Mucosa of descending colon (tissue), 3 donors: ENCODE measurements at regions not wholly inside any gene's neighbourhood (a gene's known extent, or its start where the extent isn't known, plus 50 kb on each side); places are given as distances from the start of the nearest gene placed in this dataset.

Experiments used
- ATAC-seq: fragments of 200-7000 bp; cut with Tn5 transposase; one replicate; pipeline ENCODE4 v1.9.1; 2020; ENCODE audit warnings: mild to moderate bottlenecking, moderate library complexity
- DNase-seq, 3 donors: peaks; one replicate each; pipeline ENCODE4 v3.0.0-alpha.2; 2020
- H3K36me3 ChIP-seq: fragments of 200-600 bp; one replicate; pipeline ENCODE4 v1.8.0; 2021; ENCODE audit warnings: low read depth, mild to moderate bottlenecking
- H3K4me1 ChIP-seq: fragments of 200-600 bp; one replicate; pipeline ENCODE4 v1.8.0; 2021; ENCODE audit warnings: low read depth, mild to moderate bottlenecking
- H3K4me3 ChIP-seq: fragments of 200-600 bp; one replicate; pipeline ENCODE4 v1.8.0; 2021; ENCODE audit warnings: mild to moderate bottlenecking
- H3K9me3 ChIP-seq: fragments of 200-600 bp; one replicate; pipeline ENCODE4 v1.8.0; 2021; ENCODE audit warnings: mild to moderate bottlenecking
- intact Hi-C, 2 donors: fragments of 100-400 bp; cut with DNase I in 1 of 2; cut with micrococcal nuclease in 1 of 2; formaldehyde crosslinking; loops; one replicate each; pipeline versions ENCODE4 v1.11.0 to v1.11.1; 2022; cut with DNase I, micrococcal nuclease
- TF ChIP-seq, protein P1 (sequence below): fragments of 200-600 bp; IDR thresholded peaks from one replicate; pipeline ENCODE4 v1.8.0; 2022; ENCODE audit warnings: antibody characterized with exemption, mild to moderate bottlenecking
- donor health status: DM: no; HTN: no; CAD: no; lungs with moderate emphysema.
- donor health status: DM: no; HTN: no; CAD: no.
- donor health status: DM: no; HTN: yes; CAD: no.

DNA sequence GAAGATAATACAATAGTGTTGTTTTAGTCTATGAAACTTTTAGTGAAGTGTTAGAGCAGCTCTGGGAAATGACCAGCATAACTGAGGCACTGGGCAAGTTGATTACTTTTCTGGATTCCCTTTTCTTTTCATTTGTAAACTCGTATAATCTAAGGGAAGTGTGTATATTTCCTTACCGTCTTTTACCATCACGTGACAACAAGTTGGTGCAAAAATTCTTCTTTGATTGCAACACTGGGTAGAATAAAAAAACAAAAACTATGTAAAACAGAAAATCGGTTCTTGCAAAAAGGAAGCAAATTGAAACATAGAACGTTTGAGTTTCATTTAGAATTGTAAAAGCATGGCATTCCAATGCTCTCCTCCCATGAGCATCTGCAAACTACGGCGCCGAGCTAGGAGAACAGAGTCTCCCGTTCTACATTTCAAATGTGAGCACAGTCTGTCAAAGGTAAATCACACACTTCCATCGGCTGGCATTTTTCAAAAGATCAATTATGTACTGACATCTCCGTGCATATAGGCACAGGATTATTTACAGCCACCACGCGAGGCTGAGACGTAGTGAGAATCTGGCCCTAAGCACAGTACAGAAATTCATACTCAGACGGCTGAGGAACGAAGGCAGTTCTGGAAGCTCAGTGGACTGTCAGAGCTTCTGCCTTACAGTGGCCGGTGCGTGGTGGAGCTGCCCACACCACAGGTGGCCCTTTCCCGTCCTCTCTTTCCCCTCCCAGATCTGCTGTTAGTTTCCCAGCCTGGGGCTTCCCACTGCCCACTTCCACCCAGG is 314.0 kb downstream of the BMP7 start:
- Histone ChIP-seq H3K9me3 (no peaks in the 10 kb centered on the region), H3K36me3 (no peaks in the 10 kb centered on the region), H3K4me1 (no peaks in the 10 kb centered on the region), H3K4me3 (no peak overlapping the region)
- intact Hi-C loops = no loop called here
- TF ChIP-seq, protein P1, sequence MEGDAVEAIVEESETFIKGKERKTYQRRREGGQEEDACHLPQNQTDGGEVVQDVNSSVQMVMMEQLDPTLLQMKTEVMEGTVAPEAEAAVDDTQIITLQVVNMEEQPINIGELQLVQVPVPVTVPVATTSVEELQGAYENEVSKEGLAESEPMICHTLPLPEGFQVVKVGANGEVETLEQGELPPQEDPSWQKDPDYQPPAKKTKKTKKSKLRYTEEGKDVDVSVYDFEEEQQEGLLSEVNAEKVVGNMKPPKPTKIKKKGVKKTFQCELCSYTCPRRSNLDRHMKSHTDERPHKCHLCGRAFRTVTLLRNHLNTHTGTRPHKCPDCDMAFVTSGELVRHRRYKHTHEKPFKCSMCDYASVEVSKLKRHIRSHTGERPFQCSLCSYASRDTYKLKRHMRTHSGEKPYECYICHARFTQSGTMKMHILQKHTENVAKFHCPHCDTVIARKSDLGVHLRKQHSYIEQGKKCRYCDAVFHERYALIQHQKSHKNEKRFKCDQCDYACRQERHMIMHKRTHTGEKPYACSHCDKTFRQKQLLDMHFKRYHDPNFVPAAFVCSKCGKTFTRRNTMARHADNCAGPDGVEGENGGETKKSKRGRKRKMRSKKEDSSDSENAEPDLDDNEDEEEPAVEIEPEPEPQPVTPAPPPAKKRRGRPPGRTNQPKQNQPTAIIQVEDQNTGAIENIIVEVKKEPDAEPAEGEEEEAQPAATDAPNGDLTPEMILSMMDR = no peak
- ATAC-seq = no peak
- DNase-seq = no peak

DNA sequence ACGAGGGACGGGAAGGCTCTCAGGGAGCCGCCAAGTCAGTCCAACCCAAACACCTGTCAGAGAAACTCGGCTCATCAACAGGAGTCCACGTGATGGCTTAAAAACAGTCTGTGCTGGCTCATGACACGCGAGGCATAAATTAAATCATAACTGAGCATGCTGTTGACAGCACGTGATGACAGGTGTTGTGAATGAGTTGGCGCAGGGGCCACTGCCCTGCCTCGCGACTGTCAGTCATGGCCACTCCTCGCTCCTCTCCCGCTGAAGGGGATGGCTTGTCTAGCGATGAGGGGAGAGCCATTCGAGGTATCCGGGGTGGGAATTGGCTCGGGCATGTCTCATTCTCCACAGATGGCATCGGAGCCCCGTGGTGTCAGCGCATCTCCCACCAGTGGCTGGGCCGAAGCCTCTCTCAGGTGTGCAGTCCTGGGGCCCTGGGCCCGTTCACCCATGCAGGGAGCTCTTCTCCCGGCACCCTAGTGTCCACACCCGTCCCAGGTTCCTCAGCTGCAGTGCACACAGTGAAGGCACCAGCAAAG is 313.3 kb downstream of the BMP7 start:
- H3K4me3 ChIP-seq = no peak overlapping the region
- TF ChIP-seq, protein P1 = no peak
- H3K4me1 ChIP-seq = no peaks in the 10 kb centered on the region
- no peaks in the 10 kb centered on the region for H3K36me3 ChIP-seq
- intact Hi-C loops = no loop called here
- H3K9me3 ChIP-seq = no peaks in the 10 kb centered on the region
- ATAC-seq (no peak), DNase-seq (no peak)

DNA sequence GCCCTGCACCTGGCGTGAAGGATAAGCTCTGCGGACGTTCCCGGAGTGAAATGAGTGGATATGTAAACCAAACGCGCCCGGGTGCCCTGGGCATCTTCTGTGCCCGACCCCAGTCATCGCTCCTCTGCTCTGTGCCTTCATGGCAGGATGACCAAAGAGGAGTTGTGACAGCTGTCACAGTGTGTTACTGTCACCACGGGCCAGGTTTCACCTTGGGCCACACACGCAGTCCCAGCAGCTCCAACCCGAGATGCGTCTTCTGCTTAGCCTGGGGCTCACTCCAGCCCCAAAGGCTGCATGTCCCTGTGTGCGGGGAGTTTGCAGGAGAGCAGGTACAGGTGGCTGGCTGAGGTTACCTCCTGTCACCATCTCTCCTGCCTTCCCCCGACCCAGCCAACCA is 311.6 kb downstream of the BMP7 start:
- no peaks in the 10 kb centered on the region for H3K4me1 ChIP-seq
- intact Hi-C loops = no loop called here
- no peaks in the 10 kb centered on the region for H3K36me3 ChIP-seq
- TF ChIP-seq, protein P1 = no peak
- H3K9me3 ChIP-seq = no peaks in the 10 kb centered on the region
- no peak for ATAC-seq
- DNase-seq = no peak
- H3K4me3 ChIP-seq = no peak overlapping the region

DNA sequence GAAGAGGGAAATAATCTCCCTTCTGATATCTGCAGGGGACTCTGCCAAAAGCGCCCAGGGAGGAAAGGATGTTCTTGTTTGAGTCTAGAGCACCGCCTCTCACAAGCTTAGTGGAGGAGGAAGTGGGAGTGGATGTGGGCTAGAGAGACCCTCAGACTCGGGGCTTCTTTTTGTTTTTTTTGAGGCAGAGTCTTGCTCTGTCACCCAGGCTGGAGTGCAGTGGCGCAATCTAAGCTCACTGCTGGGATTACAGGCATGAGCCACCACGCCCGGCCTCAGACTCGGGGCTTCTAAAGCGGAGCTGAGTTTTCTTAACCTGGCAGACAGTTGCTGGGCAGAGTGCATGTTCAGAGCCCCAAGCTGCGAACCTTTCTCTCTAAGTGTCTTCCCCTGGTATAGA is 310.8 kb downstream of the BMP7 start:
- TF ChIP-seq, protein P1 = no peak
- no peaks in the 10 kb centered on the region for H3K4me1 ChIP-seq
- intact Hi-C loops = no loop called here
- H3K4me3 ChIP-seq = no peak overlapping the region
- no peaks in the 10 kb centered on the region for H3K36me3 ChIP-seq
- no peak for DNase-seq
- ATAC-seq = no peak
- no peaks in the 10 kb centered on the region for H3K9me3 ChIP-seq

DNA sequence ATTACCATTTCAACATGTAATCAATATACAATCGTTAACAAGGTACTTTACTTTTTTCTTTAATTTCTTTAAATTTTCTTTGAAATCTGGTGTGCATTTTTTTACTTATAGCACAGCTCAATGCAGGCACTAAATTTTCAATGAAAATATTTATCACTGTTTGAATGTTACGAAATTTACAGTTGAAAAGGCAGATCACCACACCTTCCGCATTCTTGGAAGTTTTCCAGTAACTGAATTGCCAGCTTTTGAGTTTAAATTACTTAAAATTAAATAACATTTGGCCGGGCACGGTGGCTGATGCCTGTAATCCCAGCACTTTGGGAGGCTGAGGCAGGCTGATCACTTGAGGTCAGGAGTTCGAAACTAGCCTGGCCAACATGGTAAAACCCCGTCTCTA is 309.9 kb downstream of the BMP7 start:
- no peaks in the 10 kb centered on the region for H3K36me3 ChIP-seq
- no peaks in the 10 kb centered on the region for H3K9me3 ChIP-seq
- intact Hi-C loops = no loop called here
- DNase-seq = no peak
- no peak overlapping the region for H3K4me3 ChIP-seq
- ATAC-seq = no peak
- TF ChIP-seq, protein P1 = no peak
- no peaks in the 10 kb centered on the region for H3K4me1 ChIP-seq
